Inflammatory macrophage treated with lipopolysaccharide for 1 hour (primary cell): ENCODE measurements at regions not wholly inside any gene's neighbourhood (a gene's known extent, or its start where the extent isn't known, plus 50 kb on each side); places are given as distances from the start of the nearest gene placed in this dataset.
"Not testable (repeated sequence)": the region's sequence is repeated elsewhere in the genome, so short reads cannot be mapped to it uniquely, and the experiment has no call there.

Source experiments
- DNase-seq, 2 donors: peaks; one replicate each; pipeline ENCODE4 v3.0.0-alpha.2; 2020 to 2022

GRCh38 chr1:72481420-72481970, 199.2 kb upstream of the NEGR1 start:
- DNase-seq = no peak

- no peak for DNase-seq
Observed at GRCh38 chr1:72466376-72466775, 184.0 kb upstream of the NEGR1 start.

GRCh38 chr1:72462186-72462905, 180.0 kb upstream of the NEGR1 start:
- DNase-seq = no peak

GRCh38 chr1:72442262-72442661, 159.9 kb upstream of the NEGR1 start:
- DNase-seq = no peak

GRCh38 chr1:72439036-72439435, 156.7 kb upstream of the NEGR1 start:
- no peak for DNase-seq

GRCh38 chr1:72438270-72438669, 155.9 kb upstream of the NEGR1 start:
- no peak for DNase-seq

- peak in 1 of 2 donors; percentile 49 for DNase-seq
Observed at GRCh38 chr1:72435025-72435424, 152.7 kb upstream of the NEGR1 start.

- DNase-seq = no peak
Observed at GRCh38 chr1:72434070-72434469, 151.7 kb upstream of the NEGR1 start.

- peak; percentile 6 to 19 for DNase-seq
Observed at GRCh38 chr1:72433591-72433990, 151.3 kb upstream of the NEGR1 start.

- DNase-seq = no peak
Observed at GRCh38 chr1:72432645-72433267, 150.4 kb upstream of the NEGR1 start.

GRCh38 chr1:72431810-72432209, 149.5 kb upstream of the NEGR1 start:
- DNase-seq = no peak

- not testable (repeated sequence) for DNase-seq
Observed at GRCh38 chr1:72428276-72428675, 145.9 kb upstream of the NEGR1 start.

GRCh38 chr1:72419229-72419628, 136.9 kb upstream of the NEGR1 start:
- DNase-seq = no peak

- no peak for DNase-seq
Observed at GRCh38 chr1:72412286-72412685, 129.9 kb upstream of the NEGR1 start.

- no peak for DNase-seq
Observed at GRCh38 chr1:72399807-72400206, 117.5 kb upstream of the NEGR1 start.

GRCh38 chr1:72397786-72398185, 115.4 kb upstream of the NEGR1 start:
- no peak for DNase-seq

- no peak for DNase-seq
Observed at GRCh38 chr1:72394457-72394856, 112.1 kb upstream of the NEGR1 start.

GRCh38 chr1:72379072-72379471, 96.7 kb upstream of the NEGR1 start:
- DNase-seq = no peak

GRCh38 chr1:72375226-72375625, 92.9 kb upstream of the NEGR1 start:
- DNase-seq = no peak

GRCh38 chr1:72371259-72372035, 89.1 kb upstream of the NEGR1 start:
- no peak for DNase-seq

GRCh38 chr1:72370836-72371235, 88.5 kb upstream of the NEGR1 start:
- DNase-seq = not testable (repeated sequence)

- DNase-seq = no peak
Observed at GRCh38 chr1:72369069-72369757, 86.9 kb upstream of the NEGR1 start.

- peak; percentile 20 to 29 for DNase-seq
Observed at GRCh38 chr1:72366466-72366865, 84.1 kb upstream of the NEGR1 start.
